ENCODE measurements at regions not wholly inside any gene's neighbourhood (a gene's known extent, or its start where the extent isn't known, plus 50 kb on each side); places are given as distances from the start of the nearest gene placed in this dataset.

GRCh38 chr12:111076611-111077451, 156.5 kb upstream of the MYL2 start:
- Histone ChIP-seq H3K9me3 (ENCODE audit: insufficient read depth, low read length) (no peaks in the 10 kb centered on the region; the same call in 1 of the 2 replicates), H3K27me3 (ENCODE audit: insufficient read depth, insufficient read length) (no peaks in the 10 kb centered on the region)
- no peak for DNase-seq (ENCODE audit: low read depth, low spot score)

GRCh38 chr12:111076199-111076598, 155.8 kb upstream of the MYL2 start:
- H3K36me3 ChIP-seq (ENCODE audit: insufficient read depth, insufficient read length, low read length) = no peaks in the 10 kb centered on the region
- no peak for TF ChIP-seq SUZ12 (IDR thresholded peaks at IDR 0.05; ENCODE audit: extremely low read depth, insufficient read depth, insufficient read length)
- no peak for TF ChIP-seq YY1 (IDR thresholded peaks at IDR 0.05; ENCODE audit: insufficient read depth, insufficient read length)
- TF ChIP-seq ZNF274 (IDR thresholded peaks at IDR 0.05; ENCODE audit: low read depth, low read length) = no peak
- H3K4me3 ChIP-seq (ENCODE audit: insufficient read length, low read depth) = no peak overlapping the region
- H3K9me3 ChIP-seq (ENCODE audit: insufficient read depth, low read length) = no peaks in the 10 kb centered on the region; the same call in 1 of the 2 replicates
- DNase-seq (ENCODE audit: low read depth, low spot score) = no peak
- no peaks in the 10 kb centered on the region for H3K27me3 ChIP-seq (ENCODE audit: insufficient read depth, insufficient read length)
- H3K9ac ChIP-seq (ENCODE audit: insufficient read length, low read depth) = no peak overlapping the region
- peaks cover 5% of the 10 kb centered on the region for H3K4me1 ChIP-seq (ENCODE audit: insufficient read depth, insufficient read length)

More at GRCh38 chr12:111076611-111077451, 156.5 kb upstream of the MYL2 start:
- H3K4me1 ChIP-seq (ENCODE audit: insufficient read depth, insufficient read length) = peaks cover 5% of the 10 kb centered on the region
- H3K36me3 ChIP-seq (ENCODE audit: insufficient read depth, insufficient read length, low read length) = no peaks in the 10 kb centered on the region
- no peak overlapping the region for H3K4me3 ChIP-seq (ENCODE audit: insufficient read length, low read depth)
- TF ChIP-seq ZNF274 (IDR thresholded peaks at IDR 0.05; ENCODE audit: low read depth, low read length) (no peak), SUZ12 (IDR thresholded peaks at IDR 0.05; ENCODE audit: extremely low read depth, insufficient read depth, insufficient read length) (no peak), YY1 (IDR thresholded peaks at IDR 0.05; ENCODE audit: insufficient read depth, insufficient read length) (no peak)
- no peak overlapping the region for H3K9ac ChIP-seq (ENCODE audit: insufficient read length, low read depth)

GRCh38 chr12:111074965-111075364, 154.6 kb upstream of the MYL2 start:
- TF ChIP-seq SUZ12 (IDR thresholded peaks at IDR 0.05; ENCODE audit: extremely low read depth, insufficient read depth, insufficient read length) (no peak), YY1 (IDR thresholded peaks at IDR 0.05; ENCODE audit: insufficient read depth, insufficient read length) (no peak), ZNF274 (IDR thresholded peaks at IDR 0.05; ENCODE audit: low read depth, low read length) (no peak)
- H3K36me3 ChIP-seq (ENCODE audit: insufficient read depth, insufficient read length, low read length) = no peaks in the 10 kb centered on the region

GRCh38 chr12:111074559-111074958, 154.2 kb upstream of the MYL2 start:
- no peak for TF ChIP-seq ZNF274 (IDR thresholded peaks at IDR 0.05; ENCODE audit: low read depth, low read length)
- TF ChIP-seq YY1 (IDR thresholded peaks at IDR 0.05; ENCODE audit: insufficient read depth, insufficient read length) = no peak
- TF ChIP-seq SUZ12 (IDR thresholded peaks at IDR 0.05; ENCODE audit: extremely low read depth, insufficient read depth, insufficient read length) = no peak
- Histone ChIP-seq H3K4me1 (ENCODE audit: insufficient read depth, insufficient read length) (peaks cover 5% of the 10 kb centered on the region), H3K36me3 (ENCODE audit: insufficient read depth, insufficient read length, low read length) (no peaks in the 10 kb centered on the region), H3K9ac (ENCODE audit: insufficient read length, low read depth) (peak overlapping the region; percentile 24), H3K9me3 (ENCODE audit: insufficient read depth, low read length) (no peaks in the 10 kb centered on the region; the same call in 1 of the 2 replicates), H3K4me3 (ENCODE audit: insufficient read length, low read depth) (no peak overlapping the region), H3K27me3 (ENCODE audit: insufficient read depth, insufficient read length) (no peaks in the 10 kb centered on the region)
- DNase-seq (ENCODE audit: low read depth, low spot score) = no peak

More at GRCh38 chr12:111074965-111075364, 154.6 kb upstream of the MYL2 start:
- no peaks in the 10 kb centered on the region for H3K27me3 ChIP-seq (ENCODE audit: insufficient read depth, insufficient read length)
- no peak for DNase-seq (ENCODE audit: low read depth, low spot score)
- H3K9ac ChIP-seq (ENCODE audit: insufficient read length, low read depth) = peak overlapping the region; percentile 24
- H3K9me3 ChIP-seq (ENCODE audit: insufficient read depth, low read length) = no peaks in the 10 kb centered on the region; the same call in 1 of the 2 replicates
- no peak overlapping the region for H3K4me3 ChIP-seq (ENCODE audit: insufficient read length, low read depth)
- H3K4me1 ChIP-seq (ENCODE audit: insufficient read depth, insufficient read length) = peaks cover 5% of the 10 kb centered on the region

GRCh38 chr12:111073370-111073769, 153.0 kb upstream of the MYL2 start:
- Histone ChIP-seq H3K27me3 (ENCODE audit: insufficient read depth, insufficient read length) (no peaks in the 10 kb centered on the region), H3K9me3 (ENCODE audit: insufficient read depth, low read length) (no peaks in the 10 kb centered on the region; the same call in 1 of the 2 replicates), H3K4me3 (ENCODE audit: insufficient read length, low read depth) (no peak overlapping the region), H3K36me3 (ENCODE audit: insufficient read depth, insufficient read length, low read length) (no peaks in the 10 kb centered on the region), H3K9ac (ENCODE audit: insufficient read length, low read depth) (no peak overlapping the region), H3K4me1 (ENCODE audit: insufficient read depth, insufficient read length) (peaks cover 7% of the 10 kb centered on the region)
- no peak for DNase-seq (ENCODE audit: low read depth, low spot score)
- TF ChIP-seq ZNF274 (IDR thresholded peaks at IDR 0.05; ENCODE audit: low read depth, low read length) (no peak), YY1 (IDR thresholded peaks at IDR 0.05; ENCODE audit: insufficient read depth, insufficient read length) (no peak), SUZ12 (IDR thresholded peaks at IDR 0.05; ENCODE audit: extremely low read depth, insufficient read depth, insufficient read length) (no peak)

GRCh38 chr12:111072299-111072698, 151.9 kb upstream of the MYL2 start:
- no peaks in the 10 kb centered on the region for H3K27me3 ChIP-seq (ENCODE audit: insufficient read depth, insufficient read length)
- H3K36me3 ChIP-seq (ENCODE audit: insufficient read depth, insufficient read length, low read length) = no peaks in the 10 kb centered on the region
- no peaks in the 10 kb centered on the region; the same call in 1 of the 2 replicates for H3K9me3 ChIP-seq (ENCODE audit: insufficient read depth, low read length)
- H3K4me1 ChIP-seq (ENCODE audit: insufficient read depth, insufficient read length) = peaks cover 7% of the 10 kb centered on the region
- no peak overlapping the region for H3K4me3 ChIP-seq (ENCODE audit: insufficient read length, low read depth)
- no peak for TF ChIP-seq SUZ12 (IDR thresholded peaks at IDR 0.05; ENCODE audit: extremely low read depth, insufficient read depth, insufficient read length)
- TF ChIP-seq ZNF274 (IDR thresholded peaks at IDR 0.05; ENCODE audit: low read depth, low read length) = no peak
- no peak for TF ChIP-seq YY1 (IDR thresholded peaks at IDR 0.05; ENCODE audit: insufficient read depth, insufficient read length)
- H3K9ac ChIP-seq (ENCODE audit: insufficient read length, low read depth) = no peak overlapping the region
- DNase-seq (ENCODE audit: low read depth, low spot score) = peak; percentile 76

GRCh38 chr12:111069886-111070285, 149.5 kb upstream of the MYL2 start:
- no peaks in the 10 kb centered on the region for H3K27me3 ChIP-seq (ENCODE audit: insufficient read depth, insufficient read length)
- TF ChIP-seq ZNF274 (IDR thresholded peaks at IDR 0.05; ENCODE audit: low read depth, low read length) = no peak
- TF ChIP-seq YY1 (IDR thresholded peaks at IDR 0.05; ENCODE audit: insufficient read depth, insufficient read length) = no peak
- no peak for TF ChIP-seq SUZ12 (IDR thresholded peaks at IDR 0.05; ENCODE audit: extremely low read depth, insufficient read depth, insufficient read length)

More at GRCh38 chr12:111069886-111070285, 149.5 kb upstream of the MYL2 start:
- H3K4me3 ChIP-seq (ENCODE audit: insufficient read length, low read depth) = no peak overlapping the region
- no peaks in the 10 kb centered on the region; the same call in 1 of the 2 replicates for H3K9me3 ChIP-seq (ENCODE audit: insufficient read depth, low read length)
- DNase-seq (ENCODE audit: low read depth, low spot score) = no peak
- H3K4me1 ChIP-seq (ENCODE audit: insufficient read depth, insufficient read length) = peaks cover 7% of the 10 kb centered on the region
- no peaks in the 10 kb centered on the region for H3K36me3 ChIP-seq (ENCODE audit: insufficient read depth, insufficient read length, low read length)
- H3K9ac ChIP-seq (ENCODE audit: insufficient read length, low read depth) = no peak overlapping the region
